WERI-Rb-1 (cell line): ENCODE measurements at regions not wholly inside any gene's neighbourhood (a gene's known extent, or its start where the extent isn't known, plus 50 kb on each side); places are given as distances from the start of the nearest gene placed in this dataset.

Experiments used
- DNase-seq: peaks from one replicate; pipeline ENCODE4 v3.0.0-alpha.2; 2020
- H3K27ac ChIP-seq: fragments of 250-450 bp; sonication (Bioruptor Pico); 2 replicates; pipeline ENCODE4 v1.5.1; 2020; ENCODE audit warnings: mild to moderate bottlenecking, moderate library complexity
- H3K27me3 ChIP-seq: fragments of 250-450 bp; sonication (Bioruptor Pico); 2 replicates; pipeline ENCODE4 v1.5.1; 2021; ENCODE audit warnings: mild to moderate bottlenecking, low read depth, moderate library complexity; ENCODE audit not compliant: insufficient read depth, severe bottlenecking
- H3K36me3 ChIP-seq: fragments of 250-450 bp; sonication (Bioruptor Pico); 2 replicates; pipeline ENCODE4 v1.5.1; 2020; ENCODE audit warnings: mild to moderate bottlenecking, moderate library complexity
- H3K4me3 ChIP-seq: 2 replicates; pipeline ENCODE4 v1.5.1; 2011; ENCODE audit warnings: low read depth, mild to moderate bottlenecking, control low read depth, low read length
- H3K9me3 ChIP-seq: fragments of 250-450 bp; sonication (Bioruptor Pico); 2 replicates; pipeline ENCODE4 v1.5.1; 2021; ENCODE audit warnings: mild to moderate bottlenecking, moderate library complexity; ENCODE audit not compliant: severe bottlenecking
- TF ChIP-seq, protein P1 (sequence below): IDR thresholded peaks from 2 replicates; pipeline ENCODE4 v1.5.1; 2011; ENCODE audit warnings: low read depth, mild to moderate bottlenecking, control low read depth, inconsistent platforms, low read length

DNA sequence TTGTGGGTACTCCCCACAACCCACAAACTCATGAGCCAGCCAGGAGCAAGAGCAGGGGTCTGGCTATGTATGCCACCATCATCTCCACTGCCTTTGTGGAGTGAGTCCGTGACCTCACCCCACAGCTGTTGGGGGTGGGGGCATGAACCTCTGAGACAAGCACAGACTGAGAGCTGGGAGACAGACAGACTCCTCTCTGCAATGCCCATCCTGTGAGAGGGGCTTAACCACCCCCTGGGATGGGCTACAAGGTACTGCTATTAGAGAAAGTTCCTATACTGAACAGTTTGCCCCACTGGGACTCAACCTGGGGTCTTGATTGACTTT is 84.5 kb downstream of the PITPNM2 start:
- no peak overlapping the region for H3K27ac ChIP-seq

DNA sequence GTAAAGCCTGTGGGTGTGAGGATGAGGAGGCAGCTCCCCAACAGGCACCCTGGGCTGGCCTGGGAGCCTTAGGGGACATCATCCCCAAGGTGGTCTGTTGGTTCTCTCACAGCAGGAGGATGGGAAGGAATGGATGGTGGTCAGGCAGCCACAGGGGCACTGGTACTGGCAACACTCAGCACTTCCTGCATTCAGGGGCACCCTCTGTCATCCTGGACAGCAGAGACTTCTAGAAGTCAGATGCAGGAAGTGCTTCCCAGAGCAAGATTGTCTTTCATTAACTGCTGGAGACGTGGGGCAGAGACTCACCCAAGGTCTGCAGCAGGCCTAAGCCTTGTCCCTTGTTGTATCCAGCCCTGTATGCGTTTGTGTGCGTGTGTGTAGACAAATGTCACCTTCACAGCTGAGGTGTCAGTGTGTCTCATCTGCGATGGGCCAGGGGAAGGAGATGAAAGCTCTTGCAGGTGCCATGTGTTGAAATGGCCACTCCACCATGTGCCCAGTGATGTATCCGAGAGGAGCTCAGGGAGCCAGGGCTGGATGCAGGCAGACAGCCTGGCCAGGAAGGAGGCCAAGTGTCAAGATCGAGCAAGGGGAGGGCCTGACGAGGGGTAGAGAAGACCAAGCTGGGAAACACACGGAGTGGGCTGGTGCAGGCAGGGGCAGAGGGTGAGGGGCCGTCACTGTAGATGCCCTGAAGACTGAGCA is 85.1 kb downstream of the PITPNM2 start:
- Histone ChIP-seq H3K36me3 (no peaks in the 10 kb centered on the region), H3K9me3 (no peaks in the 10 kb centered on the region), H3K27ac (no peak overlapping the region), H3K4me3 (no peak overlapping the region), H3K27me3 (no peaks in the 10 kb centered on the region)
- TF ChIP-seq, protein P1, sequence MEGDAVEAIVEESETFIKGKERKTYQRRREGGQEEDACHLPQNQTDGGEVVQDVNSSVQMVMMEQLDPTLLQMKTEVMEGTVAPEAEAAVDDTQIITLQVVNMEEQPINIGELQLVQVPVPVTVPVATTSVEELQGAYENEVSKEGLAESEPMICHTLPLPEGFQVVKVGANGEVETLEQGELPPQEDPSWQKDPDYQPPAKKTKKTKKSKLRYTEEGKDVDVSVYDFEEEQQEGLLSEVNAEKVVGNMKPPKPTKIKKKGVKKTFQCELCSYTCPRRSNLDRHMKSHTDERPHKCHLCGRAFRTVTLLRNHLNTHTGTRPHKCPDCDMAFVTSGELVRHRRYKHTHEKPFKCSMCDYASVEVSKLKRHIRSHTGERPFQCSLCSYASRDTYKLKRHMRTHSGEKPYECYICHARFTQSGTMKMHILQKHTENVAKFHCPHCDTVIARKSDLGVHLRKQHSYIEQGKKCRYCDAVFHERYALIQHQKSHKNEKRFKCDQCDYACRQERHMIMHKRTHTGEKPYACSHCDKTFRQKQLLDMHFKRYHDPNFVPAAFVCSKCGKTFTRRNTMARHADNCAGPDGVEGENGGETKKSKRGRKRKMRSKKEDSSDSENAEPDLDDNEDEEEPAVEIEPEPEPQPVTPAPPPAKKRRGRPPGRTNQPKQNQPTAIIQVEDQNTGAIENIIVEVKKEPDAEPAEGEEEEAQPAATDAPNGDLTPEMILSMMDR, result no peak
- no peak for DNase-seq

More for the DNA sequence above, 84.5 kb downstream of the PITPNM2 start:
- TF ChIP-seq, protein P1, result no peak
- H3K9me3 ChIP-seq, result no peaks in the 10 kb centered on the region
- no peaks in the 10 kb centered on the region for H3K36me3 ChIP-seq
- no peak overlapping the region for H3K4me3 ChIP-seq
- H3K27me3 ChIP-seq, result no peaks in the 10 kb centered on the region
- no peak for DNase-seq

DNA sequence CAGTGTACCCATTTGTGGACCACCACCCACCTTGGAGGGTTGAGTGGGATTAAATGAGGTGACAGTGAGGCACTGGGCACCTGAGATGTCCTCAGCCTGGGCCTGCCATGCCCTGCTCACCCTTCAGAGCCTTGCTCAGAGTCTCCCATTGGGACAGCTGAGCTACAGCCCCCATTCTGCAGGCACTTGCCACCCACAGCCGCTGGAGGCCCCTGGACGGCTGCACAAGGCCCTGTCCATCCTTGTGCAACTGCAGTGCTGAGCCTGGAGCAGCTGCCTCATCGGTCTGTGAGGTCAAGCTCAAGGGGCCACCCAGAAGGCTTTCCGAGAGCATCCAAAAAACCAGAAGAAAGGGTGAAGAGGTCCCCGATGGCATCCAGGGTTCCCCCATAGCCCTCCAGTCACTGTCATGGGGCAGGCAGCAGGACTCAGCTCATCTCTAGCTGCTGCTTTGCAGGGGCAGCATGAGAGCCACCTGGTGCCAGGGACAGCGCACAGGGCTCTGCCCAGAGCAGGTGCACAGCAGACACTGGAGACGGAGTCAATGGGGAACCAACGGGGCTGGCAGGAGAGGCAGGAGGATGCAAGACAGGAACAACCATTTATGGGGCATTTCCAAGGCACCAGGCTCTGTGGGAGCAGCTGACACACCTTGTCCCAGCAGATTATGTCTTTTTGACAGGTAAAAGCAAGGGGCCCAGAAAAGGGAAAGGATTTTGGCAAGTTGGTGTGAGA is 84.6 kb downstream of the ARL6IP4 start:
- Histone ChIP-seq H3K27ac (no peak overlapping the region), H3K36me3 (no peaks in the 10 kb centered on the region), H3K9me3 (no peaks in the 10 kb centered on the region), H3K4me3 (no peak overlapping the region), H3K27me3 (no peaks in the 10 kb centered on the region)
- no peak for DNase-seq
- TF ChIP-seq, protein P1, result no peak

DNA sequence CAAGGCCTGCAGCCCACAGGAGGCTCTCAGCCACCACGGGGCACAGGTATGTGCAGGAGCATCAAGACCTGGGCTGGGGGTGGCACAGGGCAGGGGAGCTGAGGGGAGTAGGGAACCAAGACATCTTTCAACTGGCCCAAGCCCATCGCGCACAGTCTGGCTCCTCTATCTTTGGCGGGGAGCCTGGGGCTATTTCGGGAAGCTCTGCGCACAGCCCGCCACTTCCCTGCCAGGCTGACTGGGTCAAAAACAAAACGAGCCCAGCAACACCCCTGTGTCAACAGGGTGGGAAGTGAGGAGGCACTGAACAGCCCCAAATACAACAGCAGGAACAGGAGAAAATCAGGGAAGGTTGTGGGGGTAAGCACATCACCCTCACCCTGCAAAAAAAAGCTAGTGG is 83.9 kb downstream of the ARL6IP4 start:
- no peak overlapping the region for H3K4me3 ChIP-seq
- H3K9me3 ChIP-seq, result no peaks in the 10 kb centered on the region
- no peak for DNase-seq
- H3K27me3 ChIP-seq, result no peaks in the 10 kb centered on the region
- no peaks in the 10 kb centered on the region for H3K36me3 ChIP-seq
- no peak overlapping the region for H3K27ac ChIP-seq
- TF ChIP-seq, protein P1, result no peak

DNA sequence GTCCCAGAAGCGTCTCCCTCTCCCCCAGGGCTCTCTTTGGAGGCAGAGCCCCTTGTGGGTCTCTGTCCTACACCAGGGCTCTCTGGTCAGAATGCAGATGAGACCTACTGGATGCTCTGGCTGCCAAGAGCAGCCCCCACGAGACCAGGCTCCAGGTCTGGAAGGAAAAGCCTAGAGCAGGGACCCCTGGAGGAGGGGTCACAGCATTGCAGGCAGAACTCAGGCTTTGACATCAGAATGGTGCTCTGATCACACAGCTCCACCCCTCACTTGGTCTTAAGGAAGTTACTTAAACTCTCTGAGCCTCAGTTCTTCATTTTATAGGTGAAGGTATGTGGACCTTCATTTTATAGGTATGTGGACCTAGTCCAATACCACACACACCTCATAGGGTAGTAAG is 83.1 kb downstream of the ARL6IP4 start:
- Histone ChIP-seq H3K36me3 (no peaks in the 10 kb centered on the region), H3K9me3 (no peaks in the 10 kb centered on the region), H3K4me3 (no peak overlapping the region), H3K27ac (no peak overlapping the region), H3K27me3 (no peaks in the 10 kb centered on the region)
- DNase-seq, result peak; percentile 46
- TF ChIP-seq, protein P1, result peak; percentile 71
